SIG-M5 treated with dmso at 0.1 percent for 504 hours (cell line): ENCODE measurements at regions not wholly inside any gene's neighbourhood (a gene's known extent, or its start where the extent isn't known, plus 50 kb on each side); places are given as distances from the start of the nearest gene placed in this dataset.
"Not testable (repeated sequence)": the region's sequence is repeated elsewhere in the genome, so short reads cannot be mapped to it uniquely, and the experiment has no call there.

ENCODE experiments used
- DNase-seq: peaks from one replicate; lab custom pipeline; 2025; ENCODE audit not compliant: unreplicated experiment; lab: John Stamatoyannopoulos, UW

DNA sequence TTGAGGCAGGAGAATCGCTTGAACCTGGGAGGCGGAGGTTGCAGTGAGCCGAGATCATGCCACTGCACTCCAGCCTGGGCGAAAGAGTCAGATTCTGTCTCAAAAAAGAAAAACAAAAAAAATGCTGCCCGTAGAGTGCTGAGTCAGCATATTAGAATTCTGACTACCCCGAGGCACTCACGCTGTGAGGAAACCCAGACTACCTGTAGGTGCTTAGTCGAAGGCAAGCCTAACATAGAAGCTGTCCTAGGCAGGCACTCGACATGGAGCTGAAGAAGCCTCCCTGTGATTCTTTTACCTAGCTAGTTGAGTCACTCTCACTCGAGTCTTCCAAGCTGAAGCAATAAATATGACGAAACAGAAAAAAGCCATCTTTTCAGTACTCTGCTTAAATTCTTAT lies 1323.2 kb upstream of the DDX18 start:
- DNase-seq = no peak

- no peak for DNase-seq
Measured at GRCh38 chr2:116499389-116499788, 1315.1 kb upstream of the DDX18 start.

DNA sequence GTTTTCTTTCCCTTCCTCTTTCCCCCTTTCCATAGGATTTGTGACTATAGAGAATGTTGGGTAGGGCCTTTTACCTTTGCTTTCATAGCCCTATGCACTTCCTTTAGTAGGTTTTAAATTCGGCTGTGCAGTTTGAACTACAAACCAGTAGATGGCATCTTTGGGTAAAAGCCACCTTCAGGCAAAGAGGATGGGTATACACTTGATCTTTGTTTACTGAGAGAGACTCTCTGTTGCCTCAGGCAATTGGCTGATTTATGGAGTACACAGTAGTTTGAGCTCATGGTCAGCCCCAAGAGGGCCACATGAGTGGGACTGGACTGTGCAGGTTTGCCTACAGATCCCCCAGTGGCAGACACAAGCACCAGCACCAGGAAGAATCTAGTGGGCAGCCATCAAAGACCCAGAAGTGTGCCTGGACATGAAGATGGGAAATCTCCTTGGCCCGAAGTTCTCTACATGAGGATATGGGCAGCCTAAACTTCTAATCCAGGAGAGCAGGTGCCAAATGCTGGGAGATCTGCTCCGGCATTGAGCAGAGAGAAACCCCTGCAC lies 1304.3 kb upstream of the DDX18 start:
- peak; percentile 47 for DNase-seq

DNA sequence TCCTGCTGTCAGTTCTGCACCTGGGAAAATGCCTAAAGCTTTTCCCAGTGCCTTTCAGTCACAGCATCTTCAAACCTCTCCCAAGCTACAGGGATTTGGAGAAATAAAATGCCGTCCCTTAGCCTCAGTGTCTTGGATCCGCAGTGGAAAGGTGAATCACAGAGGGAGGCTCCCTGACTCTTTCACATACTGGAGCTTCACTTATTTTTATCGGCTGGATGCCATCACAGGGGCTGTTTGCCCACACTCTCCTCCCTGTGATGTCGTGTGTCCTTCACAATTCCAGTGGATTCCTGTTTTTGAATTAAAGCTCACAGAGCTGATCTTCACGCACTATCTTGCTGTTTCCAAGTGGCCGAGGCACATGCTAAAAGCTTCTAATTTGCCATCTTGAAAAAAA lies 1303.1 kb upstream of the DDX18 start:
- no peak for DNase-seq

GRCh38 chr2:116513991-116514390 lies 1300.5 kb upstream of the DDX18 start:
- DNase-seq = no peak

DNA sequence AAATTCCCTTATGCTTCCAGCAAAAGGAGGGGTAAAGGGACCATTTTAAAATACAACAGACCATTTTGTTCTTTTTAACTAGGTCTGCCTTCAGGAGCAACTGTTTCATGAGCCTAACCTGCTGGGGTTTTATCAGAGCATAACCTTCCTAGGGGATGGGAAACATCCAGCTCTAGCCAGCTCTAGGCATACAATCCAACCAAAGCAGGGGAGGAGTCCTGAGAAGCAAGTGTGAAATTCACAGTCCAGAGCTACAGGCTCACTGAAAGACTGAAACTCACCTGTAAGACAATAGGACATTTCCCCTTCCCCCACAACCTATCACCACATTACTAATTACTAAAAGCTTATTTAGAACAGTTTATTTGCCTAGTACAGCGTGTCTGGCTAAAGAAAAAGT lies 1296.6 kb upstream of the DDX18 start:
- no peak for DNase-seq

- no peak for DNase-seq
Measured at GRCh38 chr2:116537811-116538210, 1276.7 kb upstream of the DDX18 start.

- no peak for DNase-seq
Measured at GRCh38 chr2:116545286-116546068, 1269.0 kb upstream of the DDX18 start.

GRCh38 chr2:116552738-116553419 lies 1261.6 kb upstream of the DDX18 start:
- DNase-seq = not testable (repeated sequence)

DNA sequence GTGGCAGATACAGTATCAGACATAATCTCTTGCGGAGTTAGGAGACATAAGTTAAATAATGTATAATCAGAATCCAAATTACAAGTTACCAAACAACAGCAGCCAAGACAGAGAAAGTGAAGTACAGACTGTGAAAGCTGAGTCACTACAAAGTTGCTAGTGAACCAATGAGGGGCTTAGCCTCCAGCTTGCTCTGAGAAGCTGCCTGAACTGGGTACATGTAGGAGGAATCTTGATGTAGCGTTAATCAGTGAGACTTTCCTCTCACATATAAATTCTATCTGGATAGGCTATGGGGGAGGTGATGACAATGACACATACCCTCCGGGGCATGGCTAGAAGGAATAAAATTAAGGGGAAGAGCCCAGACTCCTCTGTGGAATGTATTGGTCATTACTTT lies 1234.3 kb upstream of the DDX18 start:
- no peak for DNase-seq

- no peak for DNase-seq
Measured at GRCh38 chr2:116582850-116583249, 1231.6 kb upstream of the DDX18 start.

DNA sequence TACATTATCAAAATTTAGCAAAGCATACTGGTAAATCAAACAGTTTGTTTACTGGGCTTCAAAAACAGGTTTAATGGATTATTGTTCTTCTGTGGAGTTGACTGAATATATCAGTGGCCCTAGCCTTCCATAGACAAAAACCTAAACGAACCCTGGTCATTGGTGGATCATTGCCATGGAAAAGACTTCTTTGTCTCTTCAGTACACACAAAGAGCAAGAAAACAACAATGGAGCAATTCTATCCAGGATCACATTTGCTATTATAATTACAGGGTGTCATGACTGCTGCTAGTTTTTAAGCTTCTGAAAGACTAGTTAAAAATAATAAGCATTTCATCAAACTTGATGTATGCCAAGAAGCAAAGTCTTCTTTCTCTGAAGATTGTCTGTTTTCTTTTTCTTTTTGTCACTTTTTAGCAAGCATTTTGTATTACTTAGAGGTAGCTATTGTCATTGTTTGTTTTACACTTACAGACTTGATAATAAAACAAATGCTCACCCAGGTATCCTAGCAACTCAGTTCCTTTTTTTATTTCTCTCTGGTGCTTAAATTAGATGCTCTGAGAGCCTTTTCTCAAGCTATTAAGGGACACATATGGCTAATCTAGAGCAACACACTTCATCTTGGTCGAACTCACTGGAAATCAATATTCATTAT lies 1228.7 kb upstream of the DDX18 start:
- no peak for DNase-seq

GRCh38 chr2:116586328-116586689 lies 1228.2 kb upstream of the DDX18 start:
- DNase-seq = no peak
